NB4 (cell line): ENCODE measurements at regions not wholly inside any gene's neighbourhood (a gene's known extent, or its start where the extent isn't known, plus 50 kb on each side); places are given as distances from the start of the nearest gene placed in this dataset.

Experiments
- MYC ChIP-seq: IDR thresholded peaks from 2 replicates; pipeline ENCODE4 v1.6.1; 2011; ENCODE audit warnings: low read depth, low read length
- POLR2A ChIP-seq: IDR thresholded peaks from 2 replicates; pipeline ENCODE4 v1.6.1; 2011; ENCODE audit warnings: mild to moderate bottlenecking; ENCODE audit not compliant: insufficient read length; ENCODE audit errors: extremely low read depth
- TF ChIP-seq, protein P1 (sequence below): IDR thresholded peaks from one replicate; pipeline ENCODE4 v1.5.1; 2012; ENCODE audit warnings: low read depth, low read length
- TF ChIP-seq, protein P2 (sequence below): IDR thresholded peaks from 2 replicates; pipeline ENCODE4 v1.6.1; 2011; ENCODE audit warnings: low read depth, low read length

DNA sequence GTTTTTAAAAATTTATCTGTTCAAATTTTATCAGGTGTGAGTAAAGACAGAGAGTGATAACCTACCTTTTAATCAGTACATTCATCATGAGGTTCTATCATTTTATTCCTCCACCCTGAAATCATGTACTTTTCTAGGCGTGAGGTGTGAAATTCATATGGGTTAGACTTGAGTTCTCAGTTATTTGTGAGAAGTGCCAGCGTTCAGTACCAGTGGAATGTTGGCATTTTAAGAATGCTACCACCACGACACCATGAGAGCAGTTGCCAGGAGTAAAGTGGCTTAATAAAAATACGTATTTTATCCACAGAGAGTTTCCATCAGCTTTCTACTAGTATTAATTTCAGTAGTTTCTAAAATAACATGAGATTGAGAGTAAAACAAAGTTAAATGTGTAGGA, 104.1 kb upstream of the FERD3L start:
- TF ChIP-seq, protein P1, sequence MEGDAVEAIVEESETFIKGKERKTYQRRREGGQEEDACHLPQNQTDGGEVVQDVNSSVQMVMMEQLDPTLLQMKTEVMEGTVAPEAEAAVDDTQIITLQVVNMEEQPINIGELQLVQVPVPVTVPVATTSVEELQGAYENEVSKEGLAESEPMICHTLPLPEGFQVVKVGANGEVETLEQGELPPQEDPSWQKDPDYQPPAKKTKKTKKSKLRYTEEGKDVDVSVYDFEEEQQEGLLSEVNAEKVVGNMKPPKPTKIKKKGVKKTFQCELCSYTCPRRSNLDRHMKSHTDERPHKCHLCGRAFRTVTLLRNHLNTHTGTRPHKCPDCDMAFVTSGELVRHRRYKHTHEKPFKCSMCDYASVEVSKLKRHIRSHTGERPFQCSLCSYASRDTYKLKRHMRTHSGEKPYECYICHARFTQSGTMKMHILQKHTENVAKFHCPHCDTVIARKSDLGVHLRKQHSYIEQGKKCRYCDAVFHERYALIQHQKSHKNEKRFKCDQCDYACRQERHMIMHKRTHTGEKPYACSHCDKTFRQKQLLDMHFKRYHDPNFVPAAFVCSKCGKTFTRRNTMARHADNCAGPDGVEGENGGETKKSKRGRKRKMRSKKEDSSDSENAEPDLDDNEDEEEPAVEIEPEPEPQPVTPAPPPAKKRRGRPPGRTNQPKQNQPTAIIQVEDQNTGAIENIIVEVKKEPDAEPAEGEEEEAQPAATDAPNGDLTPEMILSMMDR = no peak
- TF ChIP-seq POLR2A = no peak
- TF ChIP-seq, protein P2, sequence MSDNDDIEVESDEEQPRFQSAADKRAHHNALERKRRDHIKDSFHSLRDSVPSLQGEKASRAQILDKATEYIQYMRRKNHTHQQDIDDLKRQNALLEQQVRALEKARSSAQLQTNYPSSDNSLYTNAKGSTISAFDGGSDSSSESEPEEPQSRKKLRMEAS = no peak
- TF ChIP-seq MYC = no peak
